Stimulated activated CD4-positive, alpha-beta T cell treated with anti-CD3 and anti-CD28 coated beads, Interleukin-1b, Interleukin-23, amount 100 ng/mL, for 48 hours (primary cell): ENCODE measurements at regions not wholly inside any gene's neighbourhood (a gene's known extent, or its start where the extent isn't known, plus 50 kb on each side); places are given as distances from the start of the nearest gene placed in this dataset.
"Not testable (repeated sequence)": the region's sequence is repeated elsewhere in the genome, so short reads cannot be mapped to it uniquely, and the experiment has no call there.

Source experiments
- DNase-seq: peaks from one replicate; pipeline ENCODE4 v3.0.0-alpha.2; 2020

DNA sequence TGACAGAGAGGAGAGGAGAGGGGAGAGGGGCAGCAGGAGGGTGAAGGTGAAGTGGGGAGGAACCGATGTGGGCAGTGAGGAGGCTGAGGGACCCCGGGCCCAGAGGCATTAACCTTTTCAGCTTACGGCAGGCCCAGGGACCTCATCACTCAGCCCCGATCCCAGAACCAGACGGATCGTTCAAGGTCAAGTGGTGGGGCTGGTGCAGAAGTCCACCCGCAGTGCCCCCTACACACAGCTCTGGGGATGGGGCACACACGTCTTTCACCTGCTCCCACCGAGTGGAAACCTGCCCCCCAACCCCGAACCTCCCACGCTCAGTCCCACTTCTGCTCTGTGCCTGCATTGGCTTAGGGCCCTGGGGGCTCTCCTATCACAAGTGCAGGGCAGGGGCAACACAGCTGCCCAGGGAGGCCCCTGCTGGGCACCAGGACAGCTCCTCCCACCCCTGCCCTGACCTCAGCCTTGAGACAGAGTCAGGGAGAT lies 81.9 kb upstream of the GOLGA6L4 start:
- DNase-seq = not testable (repeated sequence)

DNA sequence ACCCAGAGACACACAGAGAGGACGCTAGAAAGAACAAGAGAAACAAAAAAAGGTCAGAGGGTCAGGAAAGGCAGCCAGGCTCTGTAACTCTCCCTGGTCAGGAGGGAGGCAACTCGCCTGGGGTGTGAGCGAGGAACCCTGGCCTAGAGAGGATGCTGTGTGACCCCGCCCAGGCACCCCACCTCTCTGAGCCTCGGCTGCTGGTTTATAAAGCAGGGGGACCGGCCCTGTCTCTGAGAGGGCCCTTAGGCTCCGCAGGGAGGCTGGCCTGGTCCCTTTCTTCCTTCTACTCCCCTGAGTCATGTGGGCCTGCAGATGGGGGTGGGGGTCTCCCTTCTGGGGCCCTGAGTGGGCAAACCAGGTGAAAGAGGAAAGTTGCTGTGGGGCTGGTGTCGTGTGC lies 81.3 kb upstream of the GOLGA6L4 start:
- not testable (repeated sequence) for DNase-seq

DNA sequence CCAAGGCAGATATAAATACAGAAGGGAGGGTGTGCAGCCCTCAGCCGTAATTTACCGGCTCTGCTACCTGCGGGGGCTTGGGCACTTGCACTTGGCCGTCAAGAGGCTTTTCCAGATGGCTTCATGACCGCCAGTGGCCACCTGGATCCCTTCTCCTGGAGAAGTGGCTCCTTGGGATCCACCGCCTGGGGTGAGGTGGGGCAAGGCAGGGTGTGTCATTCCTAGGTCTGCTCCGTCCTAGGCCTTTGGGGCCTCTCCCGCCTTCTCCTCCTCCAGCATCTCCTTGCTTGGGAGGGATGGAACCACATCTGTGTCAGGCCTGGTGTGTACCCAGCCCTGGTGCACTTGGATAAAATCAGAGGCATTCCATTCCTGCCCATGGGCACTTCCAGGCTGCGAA lies 80.8 kb upstream of the GOLGA6L4 start:
- not testable (repeated sequence) for DNase-seq

DNA sequence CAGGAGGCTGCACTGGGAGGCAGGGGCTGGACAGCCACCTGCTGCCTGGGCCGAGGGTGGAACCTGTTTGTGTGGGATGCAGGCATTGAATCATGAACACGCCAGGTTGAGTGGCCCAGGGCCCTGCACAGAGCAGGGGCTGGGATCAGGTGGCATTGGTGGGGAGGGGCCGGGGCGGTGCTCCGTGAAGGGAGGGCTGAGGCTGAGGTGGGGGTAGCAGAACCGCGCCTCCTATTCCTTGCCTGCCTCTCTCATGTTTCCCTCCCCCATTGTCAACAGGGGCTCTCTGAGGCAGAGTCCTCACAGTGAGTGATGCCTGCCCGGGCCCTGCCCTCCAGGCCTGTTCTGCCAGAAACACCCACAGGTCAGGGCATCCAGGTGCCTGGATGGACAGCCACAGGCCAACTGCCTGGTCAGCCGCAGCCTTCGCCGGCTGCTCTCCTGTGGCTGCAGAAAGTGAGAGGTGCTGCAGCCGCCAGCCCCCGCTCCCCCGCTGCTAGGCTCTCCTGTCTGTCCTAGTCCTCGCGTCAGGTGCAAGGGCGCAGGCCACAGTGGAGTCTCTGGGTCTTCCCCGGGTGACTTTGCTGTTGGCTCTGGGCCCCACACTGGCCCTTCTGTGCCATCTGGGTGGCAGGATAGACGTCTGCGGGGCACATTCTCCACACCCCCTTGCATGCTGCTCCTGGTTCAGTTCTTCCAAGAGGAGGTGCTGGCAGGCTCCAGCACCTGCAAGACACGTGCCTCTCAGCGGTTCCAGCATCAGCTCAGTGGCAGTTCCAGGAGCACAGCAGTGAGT lies 79.6 kb upstream of the GOLGA6L4 start:
- DNase-seq = not testable (repeated sequence)

DNA sequence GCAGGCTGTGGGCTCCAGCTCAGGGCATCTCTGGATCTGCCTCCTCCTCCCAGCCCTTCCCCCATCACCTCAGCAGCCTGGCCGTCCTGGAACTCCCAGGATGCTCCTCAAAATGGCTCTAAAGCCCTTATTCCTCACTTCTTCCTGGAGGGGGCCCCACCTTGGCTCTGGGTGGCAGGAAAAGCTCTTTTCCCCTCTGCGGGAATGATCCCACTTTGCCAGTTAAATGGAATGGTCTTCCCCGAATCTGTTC lies 79.1 kb upstream of the GOLGA6L4 start:
- not testable (repeated sequence) for DNase-seq

DNA sequence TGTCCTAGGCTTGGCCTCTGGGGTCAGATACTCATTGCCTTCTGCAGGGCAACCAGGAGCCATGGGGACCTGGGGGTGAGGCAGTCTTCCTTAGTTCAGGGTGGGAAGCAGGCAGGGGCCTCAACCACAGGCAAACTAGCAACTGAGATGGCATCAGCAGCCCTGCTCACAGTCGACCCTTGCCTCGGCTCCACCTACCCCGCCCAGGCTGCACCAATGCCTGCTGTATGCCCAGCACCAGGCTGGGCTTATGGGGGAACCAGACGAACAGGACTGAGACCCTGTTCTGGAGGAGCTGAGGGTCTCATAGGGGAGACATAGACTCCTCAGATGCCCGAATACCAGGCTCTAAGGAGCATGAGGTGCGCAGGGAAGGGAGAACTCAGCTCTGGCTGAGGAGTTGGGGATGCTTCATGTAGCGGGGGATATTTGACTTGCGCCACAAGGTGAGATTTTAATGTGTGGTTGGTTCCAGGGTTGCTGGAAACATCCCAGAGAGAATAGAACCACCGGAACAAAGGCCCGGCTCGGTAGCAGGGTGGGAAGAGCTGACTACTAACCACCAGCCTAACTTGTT lies 78.4 kb upstream of the GOLGA6L4 start:
- not testable (repeated sequence) for DNase-seq

DNA sequence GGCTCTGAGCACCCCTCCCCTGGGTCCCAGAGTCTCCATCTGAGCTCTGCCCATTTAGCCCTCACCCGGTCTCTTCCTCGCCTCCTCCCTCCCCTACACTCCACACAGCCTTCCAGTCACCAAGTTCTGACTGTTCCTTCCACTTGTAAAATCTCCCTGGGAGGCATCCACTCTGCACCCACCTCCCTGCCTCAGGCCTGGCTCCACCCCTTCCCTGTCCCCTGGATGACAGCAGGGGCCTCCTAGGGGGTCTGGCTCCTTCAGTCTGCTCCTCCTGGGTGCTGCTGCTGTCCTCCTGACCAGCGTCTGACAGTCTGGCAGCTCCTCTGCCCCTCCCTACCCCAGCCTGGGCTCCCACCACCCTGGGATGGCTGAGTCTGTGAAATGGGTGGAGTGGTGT lies 77.7 kb upstream of the GOLGA6L4 start:
- DNase-seq = not testable (repeated sequence)

DNA sequence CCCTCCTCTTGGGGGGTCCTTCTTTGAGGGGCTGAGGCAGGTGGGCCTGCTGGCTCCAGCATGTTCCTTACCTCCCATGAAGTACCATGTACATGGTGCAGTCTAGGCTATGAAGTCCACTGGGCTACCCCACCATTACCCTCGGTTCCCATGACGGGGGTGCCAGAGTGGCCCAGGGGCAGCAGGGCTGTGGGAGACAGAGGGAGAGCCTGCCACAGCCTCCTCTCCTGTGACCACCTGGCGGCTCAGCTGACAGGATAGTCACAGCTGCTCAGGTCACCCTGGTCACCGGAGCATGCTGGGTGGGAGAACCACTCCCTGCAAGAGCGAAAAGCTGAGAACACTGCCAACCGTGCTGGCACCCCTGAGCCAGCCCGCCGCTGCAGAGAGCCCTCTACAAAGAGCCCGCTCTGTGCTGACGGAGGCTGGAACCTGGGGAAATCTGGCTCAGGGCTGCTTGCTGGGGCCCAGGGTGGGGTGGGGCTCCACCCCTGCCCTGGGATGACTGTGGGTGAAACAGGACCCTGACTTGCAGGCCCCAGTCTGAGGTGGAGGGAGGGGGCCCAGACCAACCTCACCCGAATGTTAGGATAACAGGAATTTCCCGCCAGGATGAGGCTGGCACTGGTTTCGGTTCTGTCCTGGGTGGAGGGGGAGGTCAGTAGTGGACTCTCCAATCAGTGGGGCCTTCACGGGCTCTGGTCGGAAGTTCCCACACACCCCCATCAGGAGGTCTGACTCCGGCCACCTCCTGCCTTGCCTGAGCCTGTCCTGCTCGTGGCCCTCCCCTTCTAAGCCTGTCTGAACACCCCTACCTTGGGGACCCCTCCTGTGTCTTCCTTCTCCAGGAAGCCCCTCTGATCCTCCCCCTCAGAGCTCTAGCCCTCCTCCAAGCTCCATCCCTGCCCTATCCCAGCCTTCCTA lies 76.0 kb upstream of the GOLGA6L4 start:
- not testable (repeated sequence) for DNase-seq

DNA sequence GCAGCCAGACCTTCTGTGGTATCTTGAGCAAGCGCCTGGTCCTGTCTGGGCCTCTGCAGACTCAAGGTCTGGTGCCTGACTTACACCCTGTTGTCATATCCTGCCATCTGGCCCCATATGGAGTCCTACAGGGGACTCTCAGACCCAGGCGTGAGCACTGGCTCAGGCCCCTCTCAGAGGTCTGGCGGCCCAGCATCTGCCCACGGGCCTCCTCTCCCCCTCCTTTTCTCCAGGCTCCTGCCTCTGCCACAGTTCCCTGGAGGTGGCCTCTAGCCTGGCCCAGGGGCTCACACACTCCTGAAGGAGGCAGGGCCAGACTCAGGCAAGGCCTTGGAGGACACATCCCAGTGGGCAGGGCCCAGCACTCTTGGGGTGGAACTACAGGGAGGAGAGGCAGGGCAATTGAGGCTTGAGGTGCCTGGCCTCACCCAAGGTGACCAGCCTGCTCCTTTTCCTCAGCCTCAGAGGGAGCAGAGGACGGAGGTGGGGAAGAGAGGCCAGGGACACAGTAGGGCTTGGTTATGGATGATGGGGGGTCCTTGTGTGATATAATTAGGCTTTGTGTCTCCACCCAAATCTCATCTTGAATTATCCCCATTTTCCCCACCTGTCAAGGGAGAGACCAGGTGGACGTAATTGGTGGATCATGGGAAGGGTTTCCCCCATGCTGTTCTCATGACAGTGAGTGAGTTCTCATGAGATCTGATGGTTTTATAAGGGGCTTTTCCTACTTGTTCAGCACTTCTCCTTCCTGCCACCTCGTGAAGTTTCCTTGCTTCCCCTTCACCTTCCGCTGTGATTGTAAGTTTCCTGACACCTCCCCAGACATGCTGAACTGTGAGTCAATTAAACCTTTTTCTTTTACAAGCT lies 70.9 kb upstream of the GOLGA6L4 start:
- DNase-seq = not testable (repeated sequence)

DNA sequence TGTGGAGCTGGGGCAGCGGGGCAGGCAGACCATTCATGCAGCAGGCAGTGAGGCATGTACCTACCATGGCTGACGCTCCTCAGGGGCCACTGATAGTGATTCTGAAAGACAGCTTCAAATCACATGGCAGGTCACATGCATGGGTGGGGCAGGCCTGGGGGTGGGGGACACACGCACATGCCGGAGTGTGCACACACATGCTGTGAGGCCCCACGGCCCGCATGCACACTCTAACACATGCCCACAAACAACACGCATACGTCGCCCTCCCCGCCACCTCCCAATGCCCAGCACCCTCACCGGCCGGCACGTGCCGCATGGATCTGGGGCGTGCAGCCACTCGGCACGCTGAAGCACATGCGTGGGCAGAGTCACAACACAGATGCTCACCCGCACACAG lies 65.5 kb upstream of the GOLGA6L4 start:
- not testable (repeated sequence) for DNase-seq

DNA sequence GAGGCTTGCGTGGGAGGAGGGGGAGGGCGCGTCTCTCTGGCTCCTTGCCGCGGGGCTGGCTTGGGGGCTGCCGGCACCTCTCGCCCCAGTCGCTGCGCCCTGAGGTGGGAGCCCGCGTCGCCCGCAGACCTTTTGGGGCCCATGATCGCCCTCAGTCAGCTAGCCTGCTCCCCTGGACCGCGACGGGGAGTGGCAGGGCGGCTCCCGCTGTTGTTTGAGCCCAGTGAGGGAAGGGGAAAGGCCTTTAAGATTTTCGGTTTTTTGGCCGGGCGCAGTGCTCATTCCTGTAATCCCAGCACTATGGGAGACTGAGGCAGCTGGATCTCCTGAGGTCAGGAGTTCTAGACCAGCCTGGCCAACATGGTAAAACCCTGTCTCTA lies 62.4 kb upstream of the GOLGA6L4 start:
- not testable (repeated sequence) for DNase-seq
